NOMO-1 (cell line): ENCODE measurements at regions not wholly inside any gene's neighbourhood (a gene's known extent, or its start where the extent isn't known, plus 50 kb on each side); places are given as distances from the start of the nearest gene placed in this dataset.
"Not testable (repeated sequence)": the region's sequence is repeated elsewhere in the genome, so short reads cannot be mapped to it uniquely, and the experiment has no call there.

ENCODE experiments used
- DNase-seq, 2 experiments: peaks; one replicate each; lab custom pipeline; 2025; ENCODE audit not compliant: unreplicated experiment in 2 of 2; lab: John Stamatoyannopoulos, UW

DNA sequence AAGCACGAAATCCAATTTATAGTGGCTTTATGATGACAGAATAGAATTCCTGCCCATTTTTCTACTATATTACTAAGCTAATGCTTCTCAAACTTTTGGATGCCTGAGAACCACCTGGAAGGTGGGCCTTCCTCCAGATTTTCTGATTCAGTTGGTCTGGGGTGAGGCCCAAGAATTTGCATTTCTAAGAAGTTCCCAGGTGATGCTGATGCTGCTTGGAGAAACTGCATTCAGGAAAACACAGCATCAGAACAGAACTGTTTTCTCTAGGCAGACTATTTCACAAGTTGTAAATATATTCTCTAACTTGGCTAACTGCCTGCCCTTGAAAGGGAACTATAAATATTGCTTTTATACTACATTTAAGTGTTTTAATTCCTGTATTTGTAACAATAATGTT lies 644.9 kb upstream of the DPPA4 start:
- DNase-seq = no peak

DNA sequence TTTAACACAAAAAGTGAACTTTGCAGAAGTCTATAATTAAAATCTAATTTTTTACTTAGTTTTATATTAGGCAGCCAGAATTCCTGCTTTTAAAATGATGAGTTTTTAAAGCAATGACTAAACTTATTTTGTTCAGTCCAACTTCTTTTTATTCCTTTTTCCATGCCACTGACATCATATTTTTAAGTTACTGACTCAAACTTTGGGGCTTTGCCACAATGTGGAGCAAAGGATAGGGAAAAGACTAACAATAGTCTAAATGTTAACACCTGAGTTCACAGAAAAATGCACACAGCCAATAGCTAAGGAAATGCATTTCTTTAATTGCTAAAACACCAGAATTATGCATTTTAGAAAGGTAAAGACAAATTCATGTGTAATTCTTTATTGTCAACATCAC lies 647.6 kb upstream of the DPPA4 start:
- no peak for DNase-seq

DNA sequence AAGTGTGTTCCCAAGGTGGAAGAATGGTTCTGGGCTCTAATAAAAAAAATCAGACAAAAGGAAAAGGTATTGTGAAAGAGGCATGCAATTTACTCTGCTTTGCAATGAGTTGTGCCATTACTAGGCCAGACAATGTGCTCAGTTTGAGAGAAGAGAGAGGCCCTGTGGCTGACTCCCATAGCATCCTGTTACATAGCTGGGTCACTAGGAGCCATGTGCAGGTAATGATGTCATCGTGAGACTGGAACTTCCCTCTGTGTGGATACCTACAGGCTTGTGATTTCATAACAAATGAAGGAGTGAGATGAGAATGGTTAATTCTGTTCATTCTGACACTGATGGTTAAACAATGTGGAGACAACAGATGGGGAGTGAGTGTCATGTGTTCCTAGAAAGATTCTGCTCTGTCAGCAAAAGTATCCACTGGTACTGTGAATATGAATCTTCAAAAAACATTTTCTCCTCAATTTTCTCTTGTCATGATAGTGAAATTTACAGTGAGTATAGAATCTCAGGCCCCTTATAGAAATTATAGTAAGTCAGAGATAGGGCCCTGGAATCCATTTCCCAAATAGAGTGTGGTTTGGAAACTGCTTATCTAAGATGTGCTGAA lies 648.7 kb upstream of the DPPA4 start:
- DNase-seq = no peak

DNA sequence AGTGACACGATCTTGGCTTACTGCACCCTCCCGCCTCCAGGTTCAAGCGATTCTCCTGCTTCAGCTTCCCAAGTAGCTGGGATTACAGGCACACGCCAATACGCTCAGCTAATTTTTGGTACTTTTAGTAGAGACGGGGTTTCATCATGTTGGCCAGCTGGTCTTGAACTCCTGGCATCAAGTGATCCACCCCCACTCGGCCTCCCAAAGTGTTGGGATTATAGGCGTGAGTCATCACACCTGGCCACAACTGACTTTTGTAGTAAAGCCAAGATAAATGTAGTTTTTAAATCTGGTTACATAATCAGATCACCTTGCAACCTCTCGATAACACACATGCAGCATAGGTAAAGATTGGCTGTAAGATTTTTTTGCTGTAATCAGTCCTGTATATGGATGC lies 657.5 kb upstream of the DPPA4 start:
- DNase-seq = no peak

DNA sequence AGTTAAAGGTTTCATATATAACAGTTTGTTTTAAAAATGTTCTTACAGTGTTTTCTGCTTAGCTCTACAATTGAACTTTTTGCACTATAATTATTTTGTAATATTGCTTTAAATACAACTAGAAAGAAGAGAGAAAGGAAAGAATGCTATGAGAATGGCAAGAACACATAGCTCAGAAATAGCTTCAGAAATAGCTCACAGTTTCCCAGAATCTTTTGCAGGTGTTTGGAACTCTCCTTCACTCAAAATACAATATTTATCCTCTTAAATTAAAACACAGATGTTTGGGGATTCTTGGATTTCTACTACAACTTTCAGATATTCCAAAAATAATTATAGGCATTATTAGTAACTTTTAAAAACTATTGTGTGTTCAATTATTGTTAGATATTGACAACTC lies 658.0 kb upstream of the DPPA4 start:
- no peak for DNase-seq

DNA sequence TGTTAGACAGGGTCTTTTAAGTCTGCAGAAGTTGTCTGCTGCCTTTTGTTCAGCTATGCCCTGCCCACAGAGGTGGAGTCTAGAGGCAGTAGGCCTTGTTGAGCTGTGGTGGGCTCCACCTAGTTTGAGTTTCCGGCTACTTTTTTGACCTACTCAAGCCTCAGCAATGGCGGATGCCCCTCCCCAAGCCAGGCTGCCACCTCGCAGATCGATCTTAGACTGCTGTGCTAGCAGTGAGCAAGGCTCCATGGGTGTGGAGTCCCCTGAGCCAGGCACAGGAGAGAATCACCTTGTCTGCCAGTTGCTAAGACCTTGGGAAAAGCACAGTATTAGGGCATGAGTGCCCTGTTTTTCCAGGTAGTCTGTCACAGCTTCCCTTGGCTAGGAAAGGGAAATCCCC lies 664.6 kb upstream of the DPPA4 start:
- not testable (repeated sequence) for DNase-seq

DNA sequence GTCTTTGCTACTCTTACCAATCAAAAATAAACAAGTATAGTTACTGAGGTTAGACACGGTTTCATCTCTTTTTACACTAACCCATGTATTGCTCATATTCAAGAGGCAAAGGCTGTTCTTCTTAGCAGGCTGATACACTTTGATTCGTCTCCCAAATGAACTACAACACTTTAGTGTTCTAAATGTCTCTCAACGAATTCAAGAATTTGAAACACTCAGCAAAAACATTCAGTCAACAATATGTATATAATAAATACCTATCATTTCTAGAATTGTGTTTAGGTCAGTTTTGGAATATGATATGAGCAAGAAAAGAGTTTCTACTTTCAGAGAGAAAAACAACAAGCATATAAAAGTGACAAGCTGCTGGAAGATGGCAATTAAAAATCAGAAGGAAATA lies 669.6 kb upstream of the DPPA4 start:
- no peak for DNase-seq

DNA sequence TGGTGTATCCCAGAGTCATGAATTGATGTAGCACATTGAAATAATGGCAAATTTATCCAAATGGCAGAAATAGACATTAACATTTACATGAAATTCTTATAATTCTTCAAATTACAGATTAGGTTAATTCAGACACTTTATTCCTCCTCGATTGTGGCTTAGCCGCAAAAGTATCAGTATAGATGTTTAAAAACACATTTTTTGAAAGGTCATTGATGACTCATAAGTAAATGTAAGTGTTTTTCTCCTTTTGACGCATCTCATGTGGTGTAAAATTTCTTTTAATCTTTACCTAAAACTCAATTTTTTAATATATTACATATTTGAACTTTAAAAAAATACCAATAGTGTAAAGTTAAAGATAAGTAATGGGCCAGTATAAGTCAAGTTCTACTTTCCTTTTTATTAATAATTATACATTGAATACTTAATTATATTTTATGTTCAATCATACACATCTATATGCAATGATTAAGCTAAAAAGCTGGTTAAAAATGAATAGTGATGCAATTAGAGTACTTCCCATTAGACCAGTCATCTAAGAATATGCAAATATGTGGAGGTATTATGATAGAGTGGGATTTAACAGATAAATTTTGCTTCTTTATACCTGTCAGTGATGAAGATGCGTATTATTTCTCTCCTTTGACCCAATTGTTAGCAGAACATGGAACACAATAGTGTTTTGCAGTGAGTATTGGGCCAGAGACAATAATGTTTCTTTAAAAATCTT lies 678.1 kb upstream of the DPPA4 start:
- DNase-seq = no peak

DNA sequence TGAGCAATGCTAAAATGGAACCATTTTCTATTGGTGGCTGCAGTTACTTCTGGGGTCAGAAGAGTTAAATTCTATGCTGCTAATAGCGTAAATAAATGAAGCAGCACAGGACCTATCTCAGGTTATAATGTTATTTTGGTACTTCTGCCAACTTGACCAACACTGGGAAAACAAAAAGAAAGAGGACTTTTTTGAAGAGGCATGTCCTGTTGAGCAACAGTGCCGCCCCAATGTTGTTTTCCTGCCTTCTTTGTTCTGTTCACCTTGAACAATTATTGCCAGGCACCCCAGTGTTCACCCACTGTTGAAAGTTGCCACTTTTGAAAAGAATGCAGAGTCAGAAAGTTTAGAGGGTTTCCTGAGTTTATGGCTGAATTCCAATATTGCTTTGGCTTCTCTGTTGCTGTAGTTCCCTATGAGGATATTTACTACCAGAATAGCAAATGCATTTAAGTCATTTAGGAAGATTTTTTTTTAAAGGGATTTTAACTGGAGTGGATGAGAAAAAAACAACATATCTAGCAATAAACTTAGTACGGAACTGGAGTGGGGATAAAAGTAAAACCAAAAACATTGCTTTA lies 679.0 kb upstream of the DPPA4 start:
- DNase-seq = no peak

DNA sequence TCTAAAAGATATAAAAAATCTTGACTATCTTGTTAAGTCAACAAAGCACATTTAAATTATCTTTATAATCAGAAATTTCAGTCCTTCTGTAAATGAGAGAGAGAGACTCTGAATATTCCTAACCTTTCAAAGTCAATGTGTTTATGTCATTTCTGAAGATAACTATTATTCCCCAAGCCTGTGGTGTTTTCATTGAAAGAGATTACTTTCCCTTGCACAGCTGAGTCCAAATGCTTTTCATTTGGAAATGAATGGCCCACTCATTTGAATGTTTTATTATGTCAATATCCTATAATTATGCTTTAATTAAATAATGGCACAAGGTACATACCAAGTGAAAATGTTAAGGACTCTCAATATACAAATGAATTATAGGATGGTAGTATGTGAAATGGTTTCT lies 680.0 kb upstream of the DPPA4 start:
- DNase-seq = no peak

DNA sequence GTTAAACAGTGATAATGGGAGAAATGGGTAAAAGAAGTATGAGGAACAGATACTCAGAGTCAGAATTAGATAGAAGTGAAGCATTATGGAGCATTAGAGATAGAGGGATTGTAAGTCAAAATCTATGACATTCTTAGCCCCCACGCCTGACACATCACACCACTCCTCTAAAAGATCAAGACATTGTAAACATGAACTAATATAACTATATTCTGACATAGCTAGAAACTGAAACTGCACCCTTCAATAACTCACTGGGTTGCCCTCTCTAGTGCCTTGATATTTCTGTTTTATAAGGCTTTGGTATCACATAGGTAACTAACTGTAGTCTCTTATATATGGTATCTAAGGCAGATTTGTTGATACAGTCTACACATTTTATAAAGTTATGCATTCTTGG lies 684.3 kb upstream of the DPPA4 start:
- DNase-seq = no peak

DNA sequence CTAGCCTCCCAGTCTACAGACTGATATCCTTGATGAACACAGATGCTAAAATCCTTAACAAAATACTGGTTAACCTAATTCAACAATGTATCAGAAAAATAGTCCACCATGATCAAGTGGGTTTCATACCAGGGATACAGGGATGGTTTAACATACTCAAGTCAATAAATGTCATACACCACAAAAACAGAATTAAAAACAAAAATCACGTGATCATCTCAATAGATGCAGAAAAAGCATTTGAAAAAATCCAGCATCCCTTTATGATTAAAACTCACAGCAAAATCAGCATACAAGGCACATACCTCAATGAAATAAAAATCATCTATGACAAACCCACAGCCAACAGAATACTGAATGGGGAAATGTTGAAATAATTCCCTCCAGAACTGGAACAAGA lies 685.7 kb upstream of the DPPA4 start:
- not testable (repeated sequence) for DNase-seq

DNA sequence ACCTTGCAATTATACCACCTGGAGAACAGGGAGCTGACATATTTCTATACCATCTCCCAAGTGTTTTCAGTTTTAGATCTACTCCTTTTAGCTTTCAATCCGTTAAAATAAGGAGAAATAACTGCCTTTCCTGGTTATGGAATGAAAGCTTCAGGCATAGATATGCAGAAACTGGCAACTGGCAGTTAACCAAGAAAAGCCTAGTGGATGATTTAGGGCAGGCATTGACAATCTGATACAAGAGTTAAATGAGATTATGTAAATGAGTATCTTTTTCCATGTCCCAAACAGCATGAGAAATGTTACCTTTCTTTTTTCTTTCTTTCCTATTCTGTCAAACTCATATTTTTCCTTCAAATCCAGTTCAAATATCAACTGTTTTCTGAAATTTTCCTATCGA lies 689.1 kb upstream of the DPPA4 start:
- no peak for DNase-seq

DNA sequence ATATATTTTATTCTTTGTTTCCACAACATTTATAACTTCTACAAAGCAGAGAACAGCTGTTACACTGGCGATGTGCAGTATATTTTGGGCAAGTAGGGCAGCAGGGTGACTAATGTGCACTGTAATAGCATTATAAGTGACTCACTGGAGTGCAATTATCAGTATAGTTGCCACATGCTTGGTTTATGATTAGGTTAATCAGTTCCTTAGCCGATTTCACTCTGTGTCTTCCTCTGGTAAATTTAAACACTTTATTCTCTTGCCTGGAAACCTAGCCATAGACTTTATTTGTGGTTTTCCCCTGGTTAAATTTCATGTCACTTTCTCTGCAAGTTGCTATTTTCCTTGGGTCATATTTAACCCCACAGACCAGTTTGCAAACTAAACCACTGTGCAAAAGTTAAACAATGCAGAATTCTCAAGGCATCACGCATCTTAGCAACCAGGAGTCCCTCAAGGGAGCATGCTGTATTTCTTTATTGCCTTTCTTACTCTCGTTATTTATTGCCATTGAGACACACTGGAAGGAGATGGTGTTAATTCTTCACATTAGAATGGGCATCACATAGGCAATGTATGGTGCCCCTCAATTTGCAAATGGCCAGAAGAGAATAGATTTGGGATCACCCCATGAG lies 690.2 kb upstream of the DPPA4 start:
- no peak for DNase-seq

DNA sequence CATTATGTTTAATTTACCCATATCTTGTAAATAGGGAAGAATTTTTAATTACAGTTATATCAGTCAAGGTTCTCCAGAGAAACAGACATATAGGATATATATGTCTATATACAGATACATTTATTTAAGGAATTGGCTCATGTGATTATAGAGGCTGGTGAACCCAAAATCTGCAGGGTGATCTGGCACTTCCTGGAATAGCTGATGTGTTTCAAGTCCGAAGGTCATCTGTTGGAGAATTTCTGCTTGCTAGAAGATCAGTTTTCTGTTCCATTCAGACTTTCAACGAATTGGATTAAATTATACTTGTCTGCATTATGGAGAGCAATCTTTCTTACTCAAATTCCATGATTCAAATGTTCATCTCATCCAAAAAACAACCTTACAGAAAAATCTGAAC lies 694.6 kb upstream of the DPPA4 start:
- DNase-seq = no peak

DNA sequence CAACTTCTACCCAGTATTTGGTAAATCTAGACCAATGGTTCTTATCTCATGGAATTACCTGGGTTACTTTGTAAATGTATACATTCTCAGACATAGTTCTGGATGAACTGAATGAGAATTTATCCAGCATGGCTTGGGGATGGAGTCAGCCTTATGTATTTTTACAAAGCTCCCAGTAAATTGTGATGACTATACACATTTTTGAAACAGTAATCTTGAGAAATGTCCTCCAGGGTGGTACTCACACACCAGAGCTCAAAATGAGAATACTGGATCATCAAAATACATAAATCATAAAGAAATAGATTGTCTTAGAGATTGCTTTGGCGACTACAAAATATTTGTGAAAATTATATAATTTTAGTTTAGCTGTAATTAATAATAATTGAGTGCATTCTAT lies 722.1 kb upstream of the DPPA4 start:
- DNase-seq = no peak

DNA sequence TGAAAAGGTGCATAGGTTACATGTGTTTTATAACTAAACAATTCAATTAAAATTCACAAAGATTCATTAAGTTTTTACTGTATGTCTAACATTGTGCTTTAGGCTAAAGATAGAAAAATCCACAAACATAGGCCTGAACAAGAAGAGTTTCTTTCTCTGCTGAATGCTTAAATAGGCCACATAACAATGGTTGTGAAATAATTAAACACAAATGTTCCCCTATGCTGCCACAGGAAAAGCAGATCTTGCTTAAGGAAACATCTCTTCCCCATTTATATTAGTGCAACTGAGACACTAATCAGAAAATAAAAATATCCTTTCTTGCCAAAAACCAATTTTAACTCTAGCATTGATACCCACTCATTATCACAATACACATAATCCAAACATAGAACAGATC lies 725.4 kb upstream of the DPPA4 start:
- no peak for DNase-seq

DNA sequence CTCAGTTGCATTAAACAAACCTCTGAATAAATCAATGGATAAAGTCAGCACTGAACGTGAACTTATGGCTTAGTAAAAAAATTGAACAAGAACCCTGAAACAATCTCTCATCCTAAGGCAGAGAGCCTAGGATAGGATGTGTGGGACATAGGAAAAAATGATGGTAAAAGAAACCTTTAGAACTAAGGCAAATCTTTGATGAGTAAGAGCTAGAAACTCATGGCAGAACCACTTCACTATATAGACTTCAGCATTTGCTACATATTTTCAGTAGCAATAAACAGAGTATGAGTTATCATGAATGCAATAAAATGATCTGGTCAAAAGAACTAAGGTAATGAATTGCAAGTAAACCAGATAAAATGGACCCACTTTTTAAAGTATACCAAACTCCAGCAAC lies 725.8 kb upstream of the DPPA4 start:
- DNase-seq = no peak

DNA sequence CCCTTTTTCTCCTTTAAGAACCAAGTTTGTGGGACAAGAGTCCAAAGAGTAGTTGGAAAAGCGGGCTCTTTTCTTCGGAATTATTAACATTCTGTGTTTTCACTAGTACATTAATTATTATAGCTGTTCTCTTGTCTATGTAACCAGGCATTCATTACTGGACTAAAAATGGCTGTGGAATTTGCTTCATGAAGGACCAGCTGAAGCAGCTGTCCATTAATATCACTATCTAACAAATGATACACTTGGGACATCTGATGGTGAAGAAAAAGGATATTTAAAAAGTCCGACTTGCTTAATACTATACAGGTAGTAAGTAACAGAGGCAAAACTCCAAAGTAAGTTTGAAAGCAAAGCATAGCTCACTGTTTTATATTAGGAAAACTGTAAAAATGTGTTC lies 728.9 kb upstream of the DPPA4 start:
- DNase-seq = no peak

DNA sequence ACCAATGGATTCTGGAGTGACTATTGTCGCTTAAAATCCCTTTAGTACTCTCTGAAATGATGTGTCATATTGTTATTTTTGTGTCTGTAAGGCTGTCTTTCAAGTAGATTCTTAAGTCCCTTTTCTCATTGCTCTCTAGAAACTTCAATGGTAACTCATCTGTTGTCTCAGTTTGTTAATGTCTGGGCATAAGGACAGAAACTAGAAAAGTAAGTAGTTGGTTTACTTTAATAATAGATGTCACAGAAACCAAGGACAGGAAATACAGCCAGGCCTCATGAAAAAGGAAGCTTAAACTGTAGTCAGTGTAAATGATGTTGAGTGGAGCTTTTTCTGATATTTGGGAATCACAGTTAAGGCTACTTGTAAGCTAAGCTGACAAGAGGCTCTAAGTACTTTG lies 730.2 kb upstream of the DPPA4 start:
- no peak for DNase-seq

DNA sequence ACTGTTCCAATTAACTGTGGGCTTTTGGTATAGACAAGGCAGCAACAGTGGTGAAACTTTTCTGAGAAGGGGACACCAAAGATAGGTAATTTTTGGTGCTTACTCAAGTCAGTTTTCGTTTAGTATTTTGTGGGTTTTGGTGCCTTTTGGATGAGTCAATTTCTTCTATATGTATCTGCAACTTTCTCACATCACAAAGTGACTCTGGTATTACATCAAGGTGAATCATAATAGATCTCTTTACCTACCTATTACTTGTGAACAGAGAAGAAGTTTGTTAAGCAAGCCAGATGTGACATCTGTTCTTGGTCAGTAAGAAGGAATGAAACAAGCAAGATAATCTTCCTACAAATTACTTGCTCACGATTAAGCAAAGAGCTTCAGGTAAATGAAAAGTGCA lies 732.4 kb upstream of the DPPA4 start:
- DNase-seq = no peak
